HCT116 (cell line): ENCODE measurements at regions not wholly inside any gene's neighbourhood (a gene's known extent, or its start where the extent isn't known, plus 50 kb on each side); places are given as distances from the start of the nearest gene placed in this dataset.

Source experiments
- ATAC-seq: fragments of 200-7000 bp; cut with Tn5 transposase; 2 replicates; pipeline ENCODE4 v1.9.1; 2020; ENCODE audit warnings: mild to moderate bottlenecking, moderate library complexity
- BruUV-seq: library from RNA; stranded (reverse); fragments of 400-500 nt; replicated peaks from 2 replicates; lab custom pipeline; 2021; lab: Mats Ljungman, UMichigan
- CTCF ChIA-PET: fragments of 300-600 bp; sonication (Branson Sonifier 250); formaldehyde crosslinking; loops from one replicate; lab custom pipeline; 2021; ENCODE audit warnings: antibody characterized with exemption; lab: Charles Lee
- POLR2A ChIA-PET: fragments of 300-600, 350-600 bp; sonication (Branson Sonifier 250); formaldehyde crosslinking; loops from one replicate; lab custom pipeline; 2021; ENCODE audit warnings: antibody characterized with exemption; lab: Charles Lee
- RAD21 ChIA-PET, 2 experiments: fragments of 300-600 bp; sonication (Branson Sonifier 250); formaldehyde crosslinking; loops; one replicate each; lab custom pipeline; 2023; ENCODE audit warnings: low total read pairs in 2 of 2; ENCODE audit not compliant: uncharacterized antibody in 2 of 2, unreplicated experiment in 2 of 2, low non-redundant PET in 1 of 2; lab: Charles Lee
- DNase-seq: peaks from one replicate; pipeline ENCODE4 v3.0.0-alpha.2; 2010; ENCODE audit warnings: low read depth, low spot score
- H2AFZ ChIP-seq: fragments of 200-600 bp; shearing (Covaris generic), sonication (generic); 2 replicates; pipeline ENCODE4 v1.6.1; 2017; ENCODE audit warnings: low read depth, mixed run types, mixed read lengths, antibody characterized with exemption, low read length; ENCODE audit not compliant: poor library complexity, severe bottlenecking
- H3K27ac ChIP-seq: 2 replicates; pipeline ENCODE4 v1.5.1; 2012; ENCODE audit warnings: low read depth, low read length
- H3K27me3 ChIP-seq: fragments of 200-600 bp; sonication (generic); 2 replicates; pipeline ENCODE4 v1.6.1; 2016; ENCODE audit warnings: mixed run types, low read length, mixed read lengths; ENCODE audit not compliant: insufficient read depth
- H3K36me3 ChIP-seq, 2 experiments: fragments of 200-500 bp in 1 of 2; fragments of 200-600 bp in 1 of 2; sonication (Bioruptor generic) in 1 of 2; sonication (generic) in 1 of 2; 2 replicates each; pipeline versions ENCODE4 v1.5.1 to v1.6.1; 2014 to 2016; ENCODE audit warnings: low read length in 2 of 2, inconsistent platforms in 1 of 2, mixed read lengths in 1 of 2, mixed run types in 1 of 2; ENCODE audit not compliant: insufficient read depth in 2 of 2, control insufficient read depth in 1 of 2
- H3K4me1 ChIP-seq, 2 experiments: fragments of 200-600 bp in 1 of 2; sonication (generic) in 1 of 2; 2 replicates each; pipeline versions ENCODE4 v1.5.1 to v1.6.1; 2012 to 2017; ENCODE audit warnings: low read length in 2 of 2, inconsistent platforms in 1 of 2, mild to moderate bottlenecking in 1 of 2, mixed read lengths in 1 of 2, mixed run types in 1 of 2, moderate library complexity in 1 of 2; ENCODE audit not compliant: insufficient read depth in 2 of 2, control insufficient read depth in 1 of 2
- H3K4me2 ChIP-seq: fragments of 200-600 bp; sonication (generic); 2 replicates; pipeline ENCODE4 v1.6.1; 2017; ENCODE audit warnings: mixed run types, low read length, mixed read lengths
- H3K4me3 ChIP-seq, 2 experiments: fragments of 200-600 bp in 1 of 2; sonication (generic) in 1 of 2; replicated peaks in 1 of 2; 2 replicates each; pipeline ENCODE4 v1.5.1; 2011 to 2016; ENCODE audit warnings: low read length in 2 of 2, control low read depth in 1 of 2, low read depth in 1 of 2, mild to moderate bottlenecking in 1 of 2, mixed read lengths in 1 of 2, mixed run types in 1 of 2
- H3K79me2 ChIP-seq: fragments of 200-600 bp; sonication (generic); 2 replicates; pipeline ENCODE4 v1.6.1; 2017; ENCODE audit warnings: mild to moderate bottlenecking, mixed run types, low read length, moderate library complexity, mixed read lengths; ENCODE audit not compliant: insufficient read depth
- H3K9ac ChIP-seq: fragments of 200-600 bp; sonication (generic); 2 replicates; pipeline ENCODE4 v1.6.1; 2016; ENCODE audit warnings: low read length, mixed read lengths
- H3K9me2 ChIP-seq: fragments of 200-600 bp; sonication (generic), shearing (Covaris generic); 2 replicates; pipeline ENCODE4 v1.6.1; 2017; ENCODE audit warnings: mixed run types, mild to moderate bottlenecking, moderate library complexity; ENCODE audit not compliant: insufficient read depth
- H3K9me3 ChIP-seq, 2 experiments: fragments of 200-500 bp in 1 of 2; fragments of 200-600 bp in 1 of 2; sonication (Bioruptor generic) in 1 of 2; sonication (generic) in 1 of 2; 2 replicates each; pipeline ENCODE4 v1.6.1; 2014 to 2017; ENCODE audit warnings: low read length in 2 of 2, mixed read lengths in 2 of 2, inconsistent platforms in 1 of 2, low read depth in 1 of 2, mild to moderate bottlenecking in 1 of 2, mixed run types in 1 of 2, moderate library complexity in 1 of 2; ENCODE audit not compliant: control insufficient read depth in 1 of 2, insufficient read depth in 1 of 2
- H4K20me1 ChIP-seq: fragments of 200-600 bp; sonication (generic), shearing (Covaris generic); 2 replicates; pipeline ENCODE4 v1.6.1; 2017; ENCODE audit warnings: mixed run types, mild to moderate bottlenecking, moderate library complexity; ENCODE audit not compliant: insufficient read depth
- CBX3 ChIP-seq: IDR thresholded peaks from 2 replicates; pipeline ENCODE4 v1.6.1; 2012; ENCODE audit warnings: low read depth
- CTCF ChIP-seq, 3 experiments: fragments of 200-600 bp in 1 of 3; sonication (generic) in 1 of 3; IDR thresholded peaks in 2 of 3; conservative IDR thresholded peaks in 1 of 3; 2 replicates each; pipeline ENCODE4 v1.5.1; 2012 to 2017; ENCODE audit warnings: low read depth in 2 of 3, low read length in 2 of 3, antibody characterized with exemption in 1 of 3, borderline replicate concordance in 1 of 3, control low read depth in 1 of 3, mild to moderate bottlenecking in 1 of 3, mixed read lengths in 1 of 3, mixed run types in 1 of 3, moderate library complexity in 1 of 3; ENCODE audit not compliant: insufficient read depth in 1 of 3
- ELF1 ChIP-seq: IDR thresholded peaks from 2 replicates; pipeline ENCODE4 v1.6.1; 2012; ENCODE audit warnings: low read depth, borderline replicate concordance
- EZH2 ChIP-seq: fragments of 200-600 bp; sonication (generic); IDR thresholded peaks from 2 replicates; pipeline ENCODE4 v1.6.1; 2017; ENCODE audit warnings: antibody characterized with exemption, mixed run types
- EZH2phosphoT487 ChIP-seq: fragments of 200-600 bp; IDR thresholded peaks from 2 replicates; pipeline ENCODE4 v1.6.1; 2018; ENCODE audit warnings: antibody characterized with exemption, borderline replicate concordance
- FOSL1 ChIP-seq: IDR thresholded peaks from 2 replicates; pipeline ENCODE4 v1.6.1; 2012; ENCODE audit warnings: low read depth
- RAD21 ChIP-seq: IDR thresholded peaks from 2 replicates; pipeline ENCODE4 v1.6.1; 2012; ENCODE audit warnings: low read depth, mild to moderate bottlenecking
- REST ChIP-seq: IDR thresholded peaks from 2 replicates; pipeline ENCODE4 v1.6.1; 2012; ENCODE audit warnings: low read depth
- SIN3A ChIP-seq: IDR thresholded peaks from 2 replicates; pipeline ENCODE4 v1.6.1; 2012; ENCODE audit warnings: low read depth
- YY1 ChIP-seq: IDR thresholded peaks from 2 replicates; pipeline ENCODE4 v1.6.1; 2011; ENCODE audit warnings: low read length, low read depth, moderate library complexity, mild to moderate bottlenecking; ENCODE audit not compliant: insufficient replicate concordance; ENCODE audit errors: extremely low read depth
- intact Hi-C: fragments of 100-400 bp; cut with micrococcal nuclease; formaldehyde crosslinking; loops from 2 replicates; pipeline ENCODE4 v1.10.0; 2022

DNA sequence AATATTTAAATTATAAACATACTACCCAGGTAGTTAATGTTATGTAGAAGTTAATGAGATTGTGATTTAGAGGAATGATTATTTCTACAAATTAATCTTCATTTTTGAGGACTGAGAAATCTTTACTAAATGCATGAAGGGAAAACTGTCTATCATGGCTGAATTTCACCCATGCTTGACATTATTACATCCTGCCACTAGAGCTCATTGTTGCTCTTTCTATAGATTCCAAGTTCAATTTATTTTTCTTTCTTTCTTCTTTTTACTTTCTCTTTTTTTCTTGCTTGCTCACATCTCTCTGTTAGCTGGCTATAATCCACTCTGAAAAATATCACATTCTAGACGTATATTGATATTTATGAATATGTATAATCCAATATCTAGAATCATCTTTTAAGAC is 505.0 kb upstream of the KLHL1 start:
- Histone ChIP-seq H2AFZ (no peak overlapping the region), H3K4me3 (no peak overlapping the region), H4K20me1 (no peaks in the 10 kb centered on the region), H3K9ac (no peak overlapping the region), H3K9me3 (no peaks in the 10 kb centered on the region)
- ATAC-seq: no peak
- CTCF ChIA-PET: interaction anchor here (1.1 kb wide), 1 partner anchor 350 kb away, joined by 3 read pairs; no protein-coding TSS in a partner anchor
- intact Hi-C loops: no loop called here
- POLR2A ChIA-PET: no interaction called here
- no peak for TF ChIP-seq SIN3A
- peak in 2 of 3 experiments; percentile 10 to 38; a peak in 2 of 6 replicates for TF ChIP-seq CTCF (IDR thresholded peaks at IDR 0.05 in 2 of 3, conservative IDR thresholded peaks at IDR 0.05 in 1 of 3; ENCODE audit: borderline replicate concordance in 1 of 3, insufficient read depth in 1 of 3, low read depth in 2 of 3, low read length in 2 of 3)
- TF ChIP-seq FOSL1: no peak
- TF ChIP-seq ELF1: no peak
- TF ChIP-seq RAD21: peak; percentile 23; the same call in 1 of the 2 replicates
- no peak for TF ChIP-seq EZH2phosphoT487
- TF ChIP-seq EZH2: no peak
- no peak for TF ChIP-seq YY1
- no peak for TF ChIP-seq REST
- TF ChIP-seq CBX3: no peak
- TF ChIP-seq, all 23 proteins: peak for 2
- Histone ChIP-seq H3K27ac (no peak overlapping the region), H3K4me1 (no peaks in the 10 kb centered on the region), H3K4me2 (no peak overlapping the region), H3K9me2 (no peaks in the 10 kb centered on the region), H3K36me3 (no peaks in the 10 kb centered on the region), H3K27me3 (no peaks in the 10 kb centered on the region), H3K79me2 (no peaks in the 10 kb centered on the region)
- no TSS peak for BruUV-seq
- no peak for DNase-seq
- RAD21 ChIA-PET: no interaction called here
